CD4-positive, alpha-beta T cell treated with Interleukin-6 for 4 hours (primary cell): ENCODE measurements at regions not wholly inside any gene's neighbourhood (a gene's known extent, or its start where the extent isn't known, plus 50 kb on each side); places are given as distances from the start of the nearest gene placed in this dataset.
"Not testable (repeated sequence)": the region's sequence is repeated elsewhere in the genome, so short reads cannot be mapped to it uniquely, and the experiment has no call there.

ENCODE experiments used
- DNase-seq: peaks from one replicate; pipeline ENCODE4 v3.0.0-alpha.2; 2020; ENCODE audit warnings: mixed read lengths

GRCh38 chr2:21814588-21815149 lies 690.9 kb downstream of the TDRD15 start:
- no peak for DNase-seq

GRCh38 chr2:21818212-21818795 lies 694.5 kb downstream of the TDRD15 start:
- DNase-seq: no peak

- DNase-seq: no peak
These were observed 695.7 kb downstream of the TDRD15 start for GRCh38 chr2:21819454-21819853.

GRCh38 chr2:21820271-21820670 lies 696.5 kb downstream of the TDRD15 start:
- no peak for DNase-seq

- no peak for DNase-seq
These were observed 698.0 kb downstream of the TDRD15 start for GRCh38 chr2:21821672-21822227.

- no peak for DNase-seq
These were observed 698.7 kb downstream of the TDRD15 start for GRCh38 chr2:21822505-21822904.

GRCh38 chr2:21833767-21834166 lies 710.0 kb downstream of the TDRD15 start:
- DNase-seq: no peak

GRCh38 chr2:21836261-21836660 lies 712.5 kb downstream of the TDRD15 start:
- no peak for DNase-seq

GRCh38 chr2:21836719-21837118 lies 713.0 kb downstream of the TDRD15 start:
- no peak for DNase-seq

- no peak for DNase-seq
These were observed 713.6 kb downstream of the TDRD15 start for GRCh38 chr2:21837168-21837960.

- DNase-seq: no peak
These were observed 717.6 kb downstream of the TDRD15 start for GRCh38 chr2:21841341-21841740.

- DNase-seq: not testable (repeated sequence)
These were observed 726.6 kb downstream of the TDRD15 start for GRCh38 chr2:21850367-21850766.

- no peak for DNase-seq
These were observed 731.2 kb downstream of the TDRD15 start for GRCh38 chr2:21854938-21855337.

GRCh38 chr2:21856708-21857107 lies 732.9 kb downstream of the TDRD15 start:
- DNase-seq: no peak

- no peak for DNase-seq
These were observed 737.1 kb downstream of the TDRD15 start for GRCh38 chr2:21860907-21861306.

- no peak for DNase-seq
These were observed 742.5 kb downstream of the TDRD15 start for GRCh38 chr2:21866316-21866715.

GRCh38 chr2:21887881-21888280 lies 764.1 kb downstream of the TDRD15 start:
- DNase-seq: no peak

GRCh38 chr2:21890041-21890440 lies 766.3 kb downstream of the TDRD15 start:
- DNase-seq: no peak

GRCh38 chr2:21890716-21891115 lies 766.9 kb downstream of the TDRD15 start:
- DNase-seq: no peak

- no peak for DNase-seq
These were observed 767.4 kb downstream of the TDRD15 start for GRCh38 chr2:21891191-21891590.

GRCh38 chr2:21892140-21892539 lies 768.4 kb downstream of the TDRD15 start:
- DNase-seq: no peak

- DNase-seq: no peak
These were observed 771.4 kb downstream of the TDRD15 start for GRCh38 chr2:21895200-21895599.

GRCh38 chr2:21908712-21909380 lies 785.1 kb downstream of the TDRD15 start:
- DNase-seq: not testable (repeated sequence)
